Neutrophil (primary cell): ENCODE measurements at regions not wholly inside any gene's neighbourhood (a gene's known extent, or its start where the extent isn't known, plus 50 kb on each side); places are given as distances from the start of the nearest gene placed in this dataset.

ENCODE experiments used
- H3K27ac ChIP-seq: fragments of 200-600 bp; sonication (generic); 2 replicates; pipeline ENCODE4 v1.5.1; 2016; ENCODE audit warnings: mild to moderate bottlenecking, moderate library complexity
- H3K27me3 ChIP-seq: fragments of 200-600 bp; sonication (generic); 2 replicates; pipeline ENCODE4 v1.6.0; 2016; ENCODE audit warnings: mild to moderate bottlenecking
- H3K36me3 ChIP-seq: fragments of 200-600 bp; sonication (generic); 2 replicates; pipeline ENCODE4 v1.5.1; 2017
- H3K4me1 ChIP-seq, 2 experiments: fragments of 200-600 bp in 1 of 2; sonication (generic) in 1 of 2; 1 replicate in 1 of 2; 2 replicates in 1 of 2; pipeline versions ENCODE4 v1.5.1 to v1.6.1; 2013 to 2016; ENCODE audit warnings: low read depth in 1 of 2, low read length in 1 of 2, mild to moderate bottlenecking in 1 of 2, moderate library complexity in 1 of 2; ENCODE audit not compliant: control insufficient read depth in 1 of 2, insufficient read depth in 1 of 2
- H3K4me3 ChIP-seq, 2 experiments: fragments of 200-600 bp in 1 of 2; sonication (generic) in 1 of 2; 1 replicate in 1 of 2; 2 replicates in 1 of 2; pipeline ENCODE4 v1.5.1; 2013 to 2016; ENCODE audit warnings: low read depth in 1 of 2, low read length in 1 of 2, mild to moderate bottlenecking in 1 of 2, moderate library complexity in 1 of 2
- H3K9me3 ChIP-seq: fragments of 200-600 bp; sonication (generic); 2 replicates; pipeline ENCODE4 v1.5.1; 2016
- TF ChIP-seq, protein P1 (sequence below): fragments of 200-600 bp; sonication (generic); IDR thresholded peaks from 2 replicates; pipeline ENCODE4 v1.5.1; 2016; ENCODE audit warnings: antibody characterized with exemption

- Histone ChIP-seq H3K36me3 (no peaks in the 10 kb centered on the region), H3K9me3 (no peaks in the 10 kb centered on the region), H3K4me1 (no peaks in the 10 kb centered on the region), H3K27me3 (no peaks in the 10 kb centered on the region), H3K4me3 (no peak overlapping the region), H3K27ac (no peak overlapping the region)
- TF ChIP-seq, protein P1, sequence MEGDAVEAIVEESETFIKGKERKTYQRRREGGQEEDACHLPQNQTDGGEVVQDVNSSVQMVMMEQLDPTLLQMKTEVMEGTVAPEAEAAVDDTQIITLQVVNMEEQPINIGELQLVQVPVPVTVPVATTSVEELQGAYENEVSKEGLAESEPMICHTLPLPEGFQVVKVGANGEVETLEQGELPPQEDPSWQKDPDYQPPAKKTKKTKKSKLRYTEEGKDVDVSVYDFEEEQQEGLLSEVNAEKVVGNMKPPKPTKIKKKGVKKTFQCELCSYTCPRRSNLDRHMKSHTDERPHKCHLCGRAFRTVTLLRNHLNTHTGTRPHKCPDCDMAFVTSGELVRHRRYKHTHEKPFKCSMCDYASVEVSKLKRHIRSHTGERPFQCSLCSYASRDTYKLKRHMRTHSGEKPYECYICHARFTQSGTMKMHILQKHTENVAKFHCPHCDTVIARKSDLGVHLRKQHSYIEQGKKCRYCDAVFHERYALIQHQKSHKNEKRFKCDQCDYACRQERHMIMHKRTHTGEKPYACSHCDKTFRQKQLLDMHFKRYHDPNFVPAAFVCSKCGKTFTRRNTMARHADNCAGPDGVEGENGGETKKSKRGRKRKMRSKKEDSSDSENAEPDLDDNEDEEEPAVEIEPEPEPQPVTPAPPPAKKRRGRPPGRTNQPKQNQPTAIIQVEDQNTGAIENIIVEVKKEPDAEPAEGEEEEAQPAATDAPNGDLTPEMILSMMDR: no peak
These were observed 1724.3 kb upstream of the C9orf72 start for GRCh38 chr9:29297592-29297991.

- H3K27me3 ChIP-seq: no peaks in the 10 kb centered on the region
- H3K4me3 ChIP-seq: no peak overlapping the region
- no peaks in the 10 kb centered on the region for H3K36me3 ChIP-seq
- no peaks in the 10 kb centered on the region for H3K4me1 ChIP-seq
- no peak overlapping the region for H3K27ac ChIP-seq
- no peaks in the 10 kb centered on the region for H3K9me3 ChIP-seq
- TF ChIP-seq, protein P1: no peak
These were observed 1737.9 kb upstream of the C9orf72 start for GRCh38 chr9:29311221-29311620.

DNA sequence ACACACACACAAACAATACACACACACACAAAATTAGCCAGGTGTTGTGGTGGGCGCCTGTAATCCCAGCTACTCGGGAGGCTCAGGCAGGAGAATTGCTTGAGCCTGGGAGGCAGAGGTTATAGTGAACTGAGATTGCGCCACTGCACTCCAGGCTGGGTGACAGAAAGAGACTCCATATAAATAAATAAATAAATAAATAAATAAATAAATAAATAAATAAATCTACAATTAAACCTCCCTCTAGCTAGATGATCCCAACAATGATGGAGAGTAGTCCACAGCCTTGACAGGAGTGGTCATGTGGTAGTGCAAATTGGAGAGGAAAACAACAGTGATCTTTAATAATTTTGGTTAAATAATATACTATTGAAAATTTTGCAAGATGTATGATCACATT is 1739.0 kb upstream of the C9orf72 start:
- no peaks in the 10 kb centered on the region for H3K4me1 ChIP-seq
- H3K4me3 ChIP-seq: no peak overlapping the region
- H3K9me3 ChIP-seq: no peaks in the 10 kb centered on the region
- TF ChIP-seq, protein P1: no peak
- H3K27me3 ChIP-seq: no peaks in the 10 kb centered on the region
- no peaks in the 10 kb centered on the region for H3K36me3 ChIP-seq
- H3K27ac ChIP-seq: no peak overlapping the region

DNA sequence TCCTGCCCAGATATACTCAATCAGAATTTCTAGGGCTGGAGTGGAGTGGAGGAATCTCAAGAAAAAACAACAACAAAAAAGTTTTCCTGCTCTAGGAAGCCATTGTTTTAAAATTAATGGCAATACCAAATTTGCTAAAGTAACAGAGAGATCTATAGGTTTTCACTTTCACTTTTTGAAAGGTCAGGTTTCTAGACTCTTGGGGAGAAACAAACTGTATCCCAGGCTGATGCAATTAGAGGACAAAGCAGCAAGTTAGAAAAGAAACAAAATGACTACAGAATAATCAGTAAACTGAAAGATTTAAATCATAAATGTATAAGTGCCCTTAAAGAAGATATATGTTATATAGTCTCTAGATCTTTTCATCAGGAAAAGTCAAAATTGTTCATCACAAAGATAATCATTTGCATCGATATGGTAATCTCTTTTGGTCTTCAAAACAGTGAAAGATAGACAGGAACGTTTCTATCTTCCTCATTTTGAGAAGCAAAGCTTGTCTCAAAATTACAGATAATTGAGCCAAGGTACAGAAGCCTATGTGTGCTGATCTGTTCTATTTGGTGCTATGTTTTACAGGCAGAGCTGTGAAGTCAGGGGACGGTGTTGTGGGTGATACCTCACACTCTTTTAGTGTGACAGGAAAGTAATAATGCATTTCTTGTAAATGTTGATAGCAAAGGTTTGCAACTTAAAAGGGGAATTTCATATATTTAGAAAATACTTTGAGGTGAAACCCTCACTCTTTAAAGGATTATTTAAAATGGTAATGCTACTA is 1746.6 kb upstream of the C9orf72 start:
- Histone ChIP-seq H3K4me1 (no peaks in the 10 kb centered on the region), H3K27ac (no peak overlapping the region), H3K9me3 (no peaks in the 10 kb centered on the region), H3K36me3 (no peaks in the 10 kb centered on the region), H3K27me3 (no peaks in the 10 kb centered on the region), H3K4me3 (no peak overlapping the region)
- TF ChIP-seq, protein P1: no peak

GRCh38 chr9:29322240-29322639 is 1749.0 kb upstream of the C9orf72 start:
- Histone ChIP-seq H3K27me3 (no peaks in the 10 kb centered on the region), H3K4me3 (no peak overlapping the region), H3K9me3 (no peaks in the 10 kb centered on the region), H3K4me1 (no peaks in the 10 kb centered on the region), H3K36me3 (no peaks in the 10 kb centered on the region), H3K27ac (no peak overlapping the region)
- TF ChIP-seq, protein P1: no peak
